C4-2B (cell line): ENCODE measurements at regions not wholly inside any gene's neighbourhood (a gene's known extent, or its start where the extent isn't known, plus 50 kb on each side); places are given as distances from the start of the nearest gene placed in this dataset.

Experiments used
- CTCF ChIP-seq: fragments of 450-650 bp; conservative IDR thresholded peaks from 2 replicates; pipeline ENCODE4 v1.5.1; 2017; ENCODE audit warnings: mild to moderate bottlenecking
- ZFX ChIP-seq: fragments of 450-650 bp; IDR thresholded peaks from 2 replicates; pipeline ENCODE4 v1.6.1; 2017

DNA sequence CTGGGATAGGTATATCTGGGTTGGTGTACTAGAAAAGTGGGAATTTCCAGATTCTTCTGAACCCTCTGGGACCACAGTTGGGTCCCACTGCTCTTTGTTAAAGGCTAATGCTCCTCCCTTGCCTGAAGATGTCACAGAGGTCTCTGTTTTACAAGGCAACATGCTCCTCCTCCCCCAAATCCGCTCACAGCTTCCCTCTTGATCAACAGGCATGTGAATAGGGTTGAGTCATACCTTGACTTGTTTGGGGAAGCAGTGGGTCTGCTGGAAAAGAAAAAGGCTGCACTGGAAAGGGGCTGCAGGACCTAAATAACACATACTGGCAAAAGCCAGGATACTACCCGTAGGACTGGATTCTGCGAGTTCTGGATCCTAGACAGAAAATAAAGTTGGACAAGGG lies 165.4 kb upstream of the TMEM260 start:
- no peak for TF ChIP-seq CTCF
- no peak for TF ChIP-seq ZFX
